ENCODE measurements at regions not wholly inside any gene's neighbourhood (a gene's known extent, or its start where the extent isn't known, plus 50 kb on each side); places are given as distances from the start of the nearest gene placed in this dataset.

- TF ChIP-seq CTCF (IDR thresholded peaks at IDR 0.05) = no peak
- TF ChIP-seq EZH2 (IDR thresholded peaks at IDR 0.05; ENCODE audit: borderline replicate concordance, insufficient read depth, low read depth, low read length, poor library complexity, severe bottlenecking) = no peak
Observed at GRCh38 chr1:238675221-238675620, 711.1 kb upstream of the CHRM3 start.

Measured in B cell (primary cell).